ENCODE measurements at regions not wholly inside any gene's neighbourhood (a gene's known extent, or its start where the extent isn't known, plus 50 kb on each side); places are given as distances from the start of the nearest gene placed in this dataset.

DNA sequence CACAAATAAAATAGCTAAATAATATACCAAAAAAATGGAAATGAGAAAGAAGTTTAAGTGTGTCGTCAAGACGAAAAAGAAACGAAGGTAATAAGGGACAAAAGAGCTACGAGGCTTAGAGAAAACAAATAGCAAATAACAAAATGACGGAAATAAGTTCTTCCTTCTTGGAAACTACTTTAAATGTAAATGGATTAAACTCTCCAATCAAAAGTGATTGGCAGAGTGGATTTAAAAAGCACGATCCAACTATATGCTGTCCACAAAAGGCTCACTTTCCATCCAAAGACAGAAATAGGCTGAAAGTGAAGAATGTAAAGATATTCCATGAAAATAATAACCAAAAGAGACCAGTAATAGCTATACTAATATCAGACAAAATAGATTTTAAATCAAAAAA, 82.4 kb downstream of the DIO3 start:
- TF ChIP-seq, protein P1, sequence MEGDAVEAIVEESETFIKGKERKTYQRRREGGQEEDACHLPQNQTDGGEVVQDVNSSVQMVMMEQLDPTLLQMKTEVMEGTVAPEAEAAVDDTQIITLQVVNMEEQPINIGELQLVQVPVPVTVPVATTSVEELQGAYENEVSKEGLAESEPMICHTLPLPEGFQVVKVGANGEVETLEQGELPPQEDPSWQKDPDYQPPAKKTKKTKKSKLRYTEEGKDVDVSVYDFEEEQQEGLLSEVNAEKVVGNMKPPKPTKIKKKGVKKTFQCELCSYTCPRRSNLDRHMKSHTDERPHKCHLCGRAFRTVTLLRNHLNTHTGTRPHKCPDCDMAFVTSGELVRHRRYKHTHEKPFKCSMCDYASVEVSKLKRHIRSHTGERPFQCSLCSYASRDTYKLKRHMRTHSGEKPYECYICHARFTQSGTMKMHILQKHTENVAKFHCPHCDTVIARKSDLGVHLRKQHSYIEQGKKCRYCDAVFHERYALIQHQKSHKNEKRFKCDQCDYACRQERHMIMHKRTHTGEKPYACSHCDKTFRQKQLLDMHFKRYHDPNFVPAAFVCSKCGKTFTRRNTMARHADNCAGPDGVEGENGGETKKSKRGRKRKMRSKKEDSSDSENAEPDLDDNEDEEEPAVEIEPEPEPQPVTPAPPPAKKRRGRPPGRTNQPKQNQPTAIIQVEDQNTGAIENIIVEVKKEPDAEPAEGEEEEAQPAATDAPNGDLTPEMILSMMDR (conservative IDR thresholded peaks at IDR 0.05 in 1 of 2, IDR thresholded peaks at IDR 0.05 in 1 of 2; ENCODE audit: extremely low read depth in 1 of 2, insufficient read depth in 1 of 2, low read depth in 1 of 2, low read length in 2 of 2), result no peak
- TF ChIP-seq EZH2 (IDR thresholded peaks at IDR 0.05; ENCODE audit: borderline replicate concordance, low read length), result no peak
